ENCODE measurements at regions not wholly inside any gene's neighbourhood (a gene's known extent, or its start where the extent isn't known, plus 50 kb on each side); places are given as distances from the start of the nearest gene placed in this dataset.

DNA sequence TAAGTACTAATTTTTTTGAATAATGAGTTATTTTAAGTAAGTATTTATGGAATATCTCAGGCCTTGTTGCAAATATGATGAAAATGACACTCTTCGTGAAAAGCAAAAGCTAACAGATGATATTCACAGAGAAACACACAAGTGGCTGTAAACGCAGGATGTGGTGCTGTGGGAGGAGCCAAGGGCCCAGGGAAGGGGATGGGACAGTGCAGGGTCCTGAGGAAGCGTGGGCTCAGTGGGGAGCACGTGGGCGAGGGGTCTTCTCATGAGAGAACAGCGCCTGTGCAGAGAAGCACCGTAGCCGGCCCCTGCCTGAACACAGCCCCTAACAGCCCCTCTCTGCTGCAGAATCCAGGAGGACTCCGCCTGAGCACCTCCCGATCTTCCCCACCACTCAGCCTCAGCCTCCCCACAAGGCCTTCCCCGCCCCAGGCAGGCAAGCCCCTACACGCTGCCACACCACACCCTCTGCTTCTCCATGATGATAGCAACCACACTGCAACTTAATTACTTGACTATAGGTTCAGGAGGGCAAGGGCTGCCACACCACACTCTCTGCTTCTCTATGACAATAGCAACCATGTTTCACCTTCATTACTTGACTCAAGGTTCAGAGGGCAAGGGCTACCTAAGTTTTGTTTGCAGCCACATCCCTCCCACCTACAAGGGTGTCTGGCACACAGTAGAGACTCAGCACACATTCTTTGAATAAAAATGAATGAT lies 152.6 kb upstream of the RNF32 start:
- Histone ChIP-seq H3K4me2 (no peak overlapping the region), H3K4me3 (no peak overlapping the region), H3K9me3 (replicated peaks in 1 of 11) (no peaks in the 10 kb centered on the region)

DNA sequence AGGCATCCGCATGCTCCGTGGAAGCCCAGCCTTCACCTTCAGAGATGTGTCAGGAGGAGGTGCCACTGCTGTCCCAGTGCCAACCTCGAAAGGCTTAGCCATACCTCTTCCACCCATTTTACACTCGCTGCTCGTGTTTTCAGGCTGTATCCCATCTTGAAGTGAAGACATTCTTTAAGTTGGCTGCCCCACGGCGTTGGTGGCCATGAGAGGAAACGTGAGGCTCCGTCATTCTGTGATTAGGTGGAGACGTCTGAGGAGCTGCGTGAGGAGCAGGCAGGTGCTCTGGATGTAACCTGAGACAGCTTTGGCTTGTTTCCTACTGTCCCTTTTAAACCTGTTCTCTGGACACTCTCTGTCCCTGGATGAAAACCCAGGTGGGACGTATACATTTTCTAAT lies 159.9 kb upstream of the RNF32 start:
- peaks cover 4 to 10% (median 8%) of the 10 kb centered on the region in 10 experiments; a peak in 18 of 20 replicates for H3K4me1 ChIP-seq
- H3K4me3 ChIP-seq: no peak overlapping the region
- H3K27me3 ChIP-seq: no peaks in the 10 kb centered on the region
- no peaks in the 10 kb centered on the region for H3K36me3 ChIP-seq
- H3K9me3 ChIP-seq (replicated peaks in 1 of 11): no peaks in the 10 kb centered on the region
- TF ChIP-seq Cebpa-rat (IDR thresholded peaks at IDR 0.05): no peak
- no peaks in the 10 kb centered on the region for H4K20me1 ChIP-seq
- no peak overlapping the region for H3K27ac ChIP-seq
- no peak overlapping the region for H3K4me2 ChIP-seq
- H3K9ac ChIP-seq: no peak overlapping the region

More for the DNA sequence above, 152.6 kb upstream of the RNF32 start:
- H3K27me3 ChIP-seq: no peaks in the 10 kb centered on the region
- TF ChIP-seq Cebpa-rat (IDR thresholded peaks at IDR 0.05): no peak
- no peaks in the 10 kb centered on the region for H3K36me3 ChIP-seq
- H3K4me1 ChIP-seq: peaks cover 0 to 12% (median 6%) of the 10 kb centered on the region in 10 experiments; a peak in 8 of 20 replicates
- no peaks in the 10 kb centered on the region for H4K20me1 ChIP-seq
- H3K9ac ChIP-seq: no peak overlapping the region
- H3K27ac ChIP-seq: no peak overlapping the region

DNA sequence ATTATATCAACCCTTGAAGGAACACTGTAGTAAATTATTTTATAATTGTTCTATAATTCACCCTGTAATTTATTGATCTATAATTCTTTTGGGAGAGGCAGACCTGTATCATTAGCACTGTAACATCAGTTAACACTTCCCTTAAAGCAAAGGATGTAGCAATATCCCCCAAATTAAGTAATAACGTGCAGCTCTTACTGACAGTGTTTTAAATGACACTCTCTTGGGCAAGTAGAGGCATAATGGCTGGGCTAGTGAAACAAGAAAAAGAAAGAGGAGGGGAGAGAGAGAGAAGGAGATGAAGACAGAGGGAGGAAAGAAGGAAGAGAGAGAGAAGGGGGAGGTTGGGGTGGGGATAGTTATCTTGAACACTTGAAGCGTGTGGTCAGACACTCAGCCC lies 161.0 kb upstream of the RNF32 start:
- TF ChIP-seq Cebpa-rat (IDR thresholded peaks at IDR 0.05): no peak
- no peak overlapping the region for H3K4me2 ChIP-seq
- no peaks in the 10 kb centered on the region for H3K9me3 ChIP-seq (replicated peaks in 1 of 11)
- H3K4me3 ChIP-seq: no peak overlapping the region
- no peaks in the 10 kb centered on the region for H4K20me1 ChIP-seq
- no peak overlapping the region for H3K9ac ChIP-seq
- H3K4me1 ChIP-seq: peaks cover 5 to 16% (median 10%) of the 10 kb centered on the region in 10 experiments; a peak in 16 of 20 replicates
- H3K36me3 ChIP-seq: no peaks in the 10 kb centered on the region
- H3K27ac ChIP-seq: no peak overlapping the region
- no peaks in the 10 kb centered on the region for H3K27me3 ChIP-seq

DNA sequence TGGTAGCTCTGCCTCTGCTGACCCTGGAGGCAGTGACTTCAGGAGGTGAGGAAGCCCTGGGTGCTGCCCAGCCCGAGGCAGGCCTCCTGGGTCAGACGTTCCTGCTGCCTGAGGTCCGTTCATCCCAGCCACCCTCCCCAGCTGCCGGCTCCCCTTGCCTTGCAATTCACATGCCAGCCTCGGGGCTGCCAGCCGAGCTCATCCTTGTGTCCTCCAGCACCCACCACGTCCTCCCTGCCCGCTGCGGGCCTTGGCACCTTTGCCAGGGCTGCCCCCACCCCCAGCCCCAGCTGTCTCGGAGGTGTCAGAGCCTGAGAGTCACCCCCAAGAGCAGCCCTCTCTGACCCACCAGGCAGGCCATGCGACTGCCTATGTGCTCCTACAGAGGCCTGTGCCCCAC lies 162.1 kb upstream of the RNF32 start:
- H3K4me1 ChIP-seq: peaks cover 5 to 27% (median 19%) of the 10 kb centered on the region in 10 experiments; a peak in 16 of 20 replicates
- no peak overlapping the region for H3K4me3 ChIP-seq
- TF ChIP-seq Cebpa-rat (IDR thresholded peaks at IDR 0.05): no peak
- no peaks in the 10 kb centered on the region for H3K36me3 ChIP-seq
- no peak overlapping the region for H3K9ac ChIP-seq
- H4K20me1 ChIP-seq: no peaks in the 10 kb centered on the region
- no peak overlapping the region for H3K4me2 ChIP-seq
- no peak overlapping the region for H3K27ac ChIP-seq
- no peaks in the 10 kb centered on the region for H3K27me3 ChIP-seq
- H3K9me3 ChIP-seq (replicated peaks in 1 of 11): no peaks in the 10 kb centered on the region

DNA sequence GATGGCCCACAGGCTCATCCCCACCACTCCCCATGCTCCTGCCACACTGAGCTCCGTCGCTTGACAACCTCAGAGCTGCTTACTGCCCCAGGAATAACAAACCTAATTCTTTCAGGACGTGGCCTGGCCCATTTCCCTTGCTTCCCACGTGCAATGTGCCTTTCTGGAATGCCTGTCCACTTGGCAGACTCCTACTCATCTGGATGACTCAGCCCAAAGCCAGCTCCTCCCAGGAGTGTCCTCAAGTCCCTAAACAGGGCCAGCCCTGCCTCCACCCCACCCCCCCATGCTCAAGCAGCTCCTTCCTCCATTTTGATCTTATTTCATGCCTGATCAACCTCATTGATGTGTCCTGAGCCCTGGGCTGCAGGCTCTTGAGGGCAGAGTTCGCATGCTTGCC lies 164.9 kb upstream of the RNF32 start:
- Histone ChIP-seq H3K4me2 (peak overlapping the region in 9 of 11 experiments; percentile 13 to 47 (median 33); a peak in 16 of 22 replicates), H3K9ac (no peak overlapping the region), H3K4me1 (peaks cover 5 to 32% (median 23%) of the 10 kb centered on the region in 10 experiments; a peak in 16 of 20 replicates), H4K20me1 (no peaks in the 10 kb centered on the region), H3K27ac (no peak overlapping the region), H3K4me3 (no peak overlapping the region), H3K9me3 (replicated peaks in 1 of 11) (peaks cover 0 to 2% (median 0%) of the 10 kb centered on the region in 11 experiments; a peak in 1 of 22 replicates), H3K27me3 (no peaks in the 10 kb centered on the region), H3K36me3 (no peaks in the 10 kb centered on the region)
- no peak for TF ChIP-seq Cebpa-rat (IDR thresholded peaks at IDR 0.05)

DNA sequence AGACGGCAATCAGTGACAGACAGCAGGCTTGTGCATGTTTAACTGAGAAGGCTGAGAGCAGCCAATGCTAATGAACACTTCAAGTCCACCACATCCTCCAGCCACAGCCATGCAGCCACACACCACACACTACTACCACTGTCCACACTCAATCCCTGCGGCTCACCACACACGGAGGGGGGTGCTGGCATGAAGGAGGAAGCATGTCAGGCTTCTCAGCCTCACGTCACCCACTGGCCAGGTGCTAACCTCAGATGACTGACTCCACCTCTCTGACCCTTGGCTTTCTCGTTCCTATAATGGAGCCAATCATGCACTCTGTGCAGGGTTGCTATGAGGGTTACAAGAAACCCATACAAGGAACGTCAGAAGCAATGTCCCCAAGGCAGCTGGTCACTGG lies 165.4 kb upstream of the RNF32 start:
- peaks cover 5 to 32% (median 23%) of the 10 kb centered on the region in 10 experiments; a peak in 16 of 20 replicates for H3K4me1 ChIP-seq
- no peaks in the 10 kb centered on the region for H3K27me3 ChIP-seq
- H3K9ac ChIP-seq: no peak overlapping the region
- H3K36me3 ChIP-seq: no peaks in the 10 kb centered on the region
- no peak for TF ChIP-seq Cebpa-rat (IDR thresholded peaks at IDR 0.05)
- H3K9me3 ChIP-seq (replicated peaks in 1 of 11): peaks cover 0 to 7% (median 0%) of the 10 kb centered on the region in 11 experiments; a peak in 1 of 22 replicates
- H3K4me2 ChIP-seq: peak overlapping the region in 8 of 11 experiments; percentile 15 to 61 (median 34); a peak in 8 of 22 replicates
- no peak overlapping the region for H3K27ac ChIP-seq
- H4K20me1 ChIP-seq: no peaks in the 10 kb centered on the region
- no peak overlapping the region for H3K4me3 ChIP-seq

DNA sequence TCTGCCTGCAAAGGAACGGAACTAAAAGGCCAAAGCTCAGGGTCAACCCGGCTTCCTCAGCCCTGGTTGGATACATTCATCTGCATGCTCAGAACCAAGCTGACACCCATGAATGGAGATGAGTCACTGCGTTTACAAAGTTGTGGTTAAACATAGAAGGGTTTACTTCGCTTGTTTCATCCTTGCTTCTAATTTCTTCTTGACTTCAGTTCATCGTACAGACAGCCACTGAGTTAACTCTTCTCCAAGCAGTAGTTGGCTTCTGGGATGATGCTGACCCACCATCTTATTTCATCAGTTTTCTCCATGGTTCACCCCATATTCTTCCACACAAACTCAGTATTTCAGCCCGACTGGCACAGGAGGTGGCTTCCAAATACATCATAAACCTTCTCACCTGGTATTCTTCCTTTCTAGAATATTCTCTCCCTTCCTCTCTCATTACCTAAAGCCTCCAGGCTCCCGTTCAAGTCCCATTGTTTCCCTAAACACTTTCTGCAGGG lies 166.3 kb upstream of the RNF32 start:
- H3K9ac ChIP-seq: no peak overlapping the region; a peak in 1 of 22 replicates
- H3K36me3 ChIP-seq: no peaks in the 10 kb centered on the region
- peak overlapping the region in 1 of 11 experiments; percentile 16; a peak in 1 of 22 replicates for H3K27ac ChIP-seq
- no peaks in the 10 kb centered on the region for H4K20me1 ChIP-seq
- no peaks in the 10 kb centered on the region for H3K27me3 ChIP-seq
- H3K4me3 ChIP-seq: no peak overlapping the region
- no peak for TF ChIP-seq Cebpa-rat (IDR thresholded peaks at IDR 0.05)
- peaks cover 0 to 8% (median 0%) of the 10 kb centered on the region in 11 experiments; a peak in 1 of 22 replicates for H3K9me3 ChIP-seq (replicated peaks in 1 of 11)
- peak overlapping the region in 9 of 11 experiments; percentile 7 to 61 (median 41); a peak in 15 of 22 replicates for H3K4me2 ChIP-seq
- H3K4me1 ChIP-seq: peaks cover 5 to 32% (median 23%) of the 10 kb centered on the region in 10 experiments; a peak in 16 of 20 replicates

DNA sequence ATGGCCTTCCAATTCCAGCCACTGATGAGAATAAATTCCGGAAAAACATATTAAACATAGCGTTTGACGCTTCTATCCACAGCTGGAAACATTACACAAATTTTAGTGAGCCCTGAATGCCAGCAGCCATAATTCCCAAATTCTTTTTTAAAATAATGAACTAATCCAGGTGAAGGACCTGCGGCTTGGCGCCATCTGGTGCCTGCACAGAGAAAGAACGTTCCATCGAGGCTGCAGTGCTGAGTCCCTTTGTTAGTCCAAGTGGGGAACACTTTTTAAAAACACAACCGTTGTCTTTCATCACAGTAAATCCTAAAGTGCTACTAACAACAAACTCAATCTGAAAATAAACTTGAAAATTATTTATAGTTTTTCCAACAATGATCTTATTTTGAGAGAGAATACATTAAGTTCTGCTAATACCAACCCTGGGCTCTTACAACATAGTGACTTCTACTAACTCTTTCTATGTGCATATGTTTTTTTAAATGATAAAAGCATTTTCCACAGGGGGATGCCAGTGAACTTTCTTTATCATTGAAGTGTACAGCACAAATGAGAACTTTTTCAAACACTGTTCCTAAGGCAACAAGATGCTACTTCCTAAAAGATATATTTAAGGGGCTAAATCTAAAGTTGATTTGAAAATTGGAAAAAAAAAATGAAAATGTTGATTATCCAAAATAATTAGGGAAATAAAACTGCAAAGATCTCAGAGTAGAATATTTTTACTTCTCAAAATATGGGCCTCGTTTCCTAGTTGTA lies 166.9 kb upstream of the RNF32 start:
- no peaks in the 10 kb centered on the region for H4K20me1 ChIP-seq
- H3K27me3 ChIP-seq: no peaks in the 10 kb centered on the region
- H3K4me1 ChIP-seq: peaks cover 5 to 32% (median 23%) of the 10 kb centered on the region in 10 experiments; a peak in 16 of 20 replicates
- peak overlapping the region in 1 of 11 experiments; percentile 16; a peak in 1 of 22 replicates for H3K27ac ChIP-seq
- TF ChIP-seq Cebpa-rat (IDR thresholded peaks at IDR 0.05): no peak
- peaks cover 0 to 8% (median 0%) of the 10 kb centered on the region in 11 experiments; a peak in 1 of 22 replicates for H3K9me3 ChIP-seq (replicated peaks in 1 of 11)
- no peak overlapping the region for H3K4me3 ChIP-seq
- H3K36me3 ChIP-seq: no peaks in the 10 kb centered on the region
- H3K9ac ChIP-seq: no peak overlapping the region; a peak in 1 of 22 replicates
- H3K4me2 ChIP-seq: peak overlapping the region in 6 of 11 experiments; percentile 17 to 61 (median 42); a peak in 9 of 22 replicates

DNA sequence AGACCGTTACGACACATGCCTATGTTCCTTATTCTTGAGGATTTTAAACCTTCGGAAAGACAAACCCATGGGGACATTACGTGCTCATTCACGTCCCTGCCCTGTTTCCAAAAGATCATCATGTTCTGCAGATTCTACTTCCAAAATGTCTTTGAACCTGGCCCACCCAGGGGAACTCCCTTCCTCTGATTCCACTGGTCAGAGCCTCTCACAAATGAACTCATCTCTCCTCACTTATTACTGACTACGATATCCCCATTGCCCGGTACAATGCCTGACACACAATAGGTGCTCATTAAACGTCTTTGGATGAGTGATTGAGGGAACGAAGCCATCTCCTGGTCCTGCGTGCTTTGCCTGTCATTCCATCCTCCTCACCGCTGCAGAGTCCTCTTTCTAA lies 168.3 kb upstream of the RNF32 start:
- no peaks in the 10 kb centered on the region for H3K36me3 ChIP-seq
- no peak for TF ChIP-seq Cebpa-rat (IDR thresholded peaks at IDR 0.05)
- H3K9me3 ChIP-seq (replicated peaks in 1 of 11): peaks cover 0 to 8% (median 0%) of the 10 kb centered on the region in 11 experiments; a peak in 1 of 22 replicates
- H3K4me1 ChIP-seq: peaks cover 5 to 32% (median 23%) of the 10 kb centered on the region in 10 experiments; a peak in 16 of 20 replicates
- no peaks in the 10 kb centered on the region for H4K20me1 ChIP-seq
- no peaks in the 10 kb centered on the region for H3K27me3 ChIP-seq
- no peak overlapping the region for H3K4me2 ChIP-seq
- H3K4me3 ChIP-seq: no peak overlapping the region
- H3K27ac ChIP-seq: no peak overlapping the region
- H3K9ac ChIP-seq: no peak overlapping the region

Measured in BLaER1 treated with 17β-estradiol and CSF1 and Interleukin-3, amounts not matched to agents 10 nM and 100 nM (cell line).